HCT116 (cell line): ENCODE measurements at regions not wholly inside any gene's neighbourhood (a gene's known extent, or its start where the extent isn't known, plus 50 kb on each side); places are given as distances from the start of the nearest gene placed in this dataset.

ENCODE experiments used
- ATAC-seq: fragments of 200-7000 bp; cut with Tn5 transposase; 2 replicates; pipeline ENCODE4 v1.9.1; 2020; ENCODE audit warnings: mild to moderate bottlenecking, moderate library complexity
- BruUV-seq: library from RNA; stranded (reverse); fragments of 400-500 nt; replicated peaks from 2 replicates; lab custom pipeline; 2021; lab: Mats Ljungman, UMichigan
- CTCF ChIA-PET: fragments of 300-600 bp; sonication (Branson Sonifier 250); formaldehyde crosslinking; loops from one replicate; lab custom pipeline; 2021; ENCODE audit warnings: antibody characterized with exemption; lab: Charles Lee
- POLR2A ChIA-PET: fragments of 300-600, 350-600 bp; sonication (Branson Sonifier 250); formaldehyde crosslinking; loops from one replicate; lab custom pipeline; 2021; ENCODE audit warnings: antibody characterized with exemption; lab: Charles Lee
- RAD21 ChIA-PET, 2 experiments: fragments of 300-600 bp; sonication (Branson Sonifier 250); formaldehyde crosslinking; loops; one replicate each; lab custom pipeline; 2023; ENCODE audit warnings: low total read pairs in 2 of 2; ENCODE audit not compliant: uncharacterized antibody in 2 of 2, unreplicated experiment in 2 of 2, low non-redundant PET in 1 of 2; lab: Charles Lee
- DNase-seq: peaks from one replicate; pipeline ENCODE4 v3.0.0-alpha.2; 2010; ENCODE audit warnings: low read depth, low spot score
- H2AFZ ChIP-seq: fragments of 200-600 bp; shearing (Covaris generic), sonication (generic); 2 replicates; pipeline ENCODE4 v1.6.1; 2017; ENCODE audit warnings: low read depth, mixed run types, mixed read lengths, antibody characterized with exemption, low read length; ENCODE audit not compliant: poor library complexity, severe bottlenecking
- H3K27ac ChIP-seq: 2 replicates; pipeline ENCODE4 v1.5.1; 2012; ENCODE audit warnings: low read depth, low read length
- H3K27me3 ChIP-seq: fragments of 200-600 bp; sonication (generic); 2 replicates; pipeline ENCODE4 v1.6.1; 2016; ENCODE audit warnings: mixed run types, low read length, mixed read lengths; ENCODE audit not compliant: insufficient read depth
- H3K36me3 ChIP-seq, 2 experiments: fragments of 200-500 bp in 1 of 2; fragments of 200-600 bp in 1 of 2; sonication (Bioruptor generic) in 1 of 2; sonication (generic) in 1 of 2; 2 replicates each; pipeline versions ENCODE4 v1.5.1 to v1.6.1; 2014 to 2016; ENCODE audit warnings: low read length in 2 of 2, inconsistent platforms in 1 of 2, mixed read lengths in 1 of 2, mixed run types in 1 of 2; ENCODE audit not compliant: insufficient read depth in 2 of 2, control insufficient read depth in 1 of 2
- H3K4me1 ChIP-seq, 2 experiments: fragments of 200-600 bp in 1 of 2; sonication (generic) in 1 of 2; 2 replicates each; pipeline versions ENCODE4 v1.5.1 to v1.6.1; 2012 to 2017; ENCODE audit warnings: low read length in 2 of 2, inconsistent platforms in 1 of 2, mild to moderate bottlenecking in 1 of 2, mixed read lengths in 1 of 2, mixed run types in 1 of 2, moderate library complexity in 1 of 2; ENCODE audit not compliant: insufficient read depth in 2 of 2, control insufficient read depth in 1 of 2
- H3K4me2 ChIP-seq: fragments of 200-600 bp; sonication (generic); 2 replicates; pipeline ENCODE4 v1.6.1; 2017; ENCODE audit warnings: mixed run types, low read length, mixed read lengths
- H3K4me3 ChIP-seq, 2 experiments: fragments of 200-600 bp in 1 of 2; sonication (generic) in 1 of 2; replicated peaks in 1 of 2; 2 replicates each; pipeline ENCODE4 v1.5.1; 2011 to 2016; ENCODE audit warnings: low read length in 2 of 2, control low read depth in 1 of 2, low read depth in 1 of 2, mild to moderate bottlenecking in 1 of 2, mixed read lengths in 1 of 2, mixed run types in 1 of 2
- H3K79me2 ChIP-seq: fragments of 200-600 bp; sonication (generic); 2 replicates; pipeline ENCODE4 v1.6.1; 2017; ENCODE audit warnings: mild to moderate bottlenecking, mixed run types, low read length, moderate library complexity, mixed read lengths; ENCODE audit not compliant: insufficient read depth
- H3K9ac ChIP-seq: fragments of 200-600 bp; sonication (generic); 2 replicates; pipeline ENCODE4 v1.6.1; 2016; ENCODE audit warnings: low read length, mixed read lengths
- H3K9me2 ChIP-seq: fragments of 200-600 bp; sonication (generic), shearing (Covaris generic); 2 replicates; pipeline ENCODE4 v1.6.1; 2017; ENCODE audit warnings: mixed run types, mild to moderate bottlenecking, moderate library complexity; ENCODE audit not compliant: insufficient read depth
- H3K9me3 ChIP-seq, 2 experiments: fragments of 200-500 bp in 1 of 2; fragments of 200-600 bp in 1 of 2; sonication (Bioruptor generic) in 1 of 2; sonication (generic) in 1 of 2; 2 replicates each; pipeline ENCODE4 v1.6.1; 2014 to 2017; ENCODE audit warnings: low read length in 2 of 2, mixed read lengths in 2 of 2, inconsistent platforms in 1 of 2, low read depth in 1 of 2, mild to moderate bottlenecking in 1 of 2, mixed run types in 1 of 2, moderate library complexity in 1 of 2; ENCODE audit not compliant: control insufficient read depth in 1 of 2, insufficient read depth in 1 of 2
- H4K20me1 ChIP-seq: fragments of 200-600 bp; sonication (generic), shearing (Covaris generic); 2 replicates; pipeline ENCODE4 v1.6.1; 2017; ENCODE audit warnings: mixed run types, mild to moderate bottlenecking, moderate library complexity; ENCODE audit not compliant: insufficient read depth
- CBX3 ChIP-seq: IDR thresholded peaks from 2 replicates; pipeline ENCODE4 v1.6.1; 2012; ENCODE audit warnings: low read depth
- ELF1 ChIP-seq: IDR thresholded peaks from 2 replicates; pipeline ENCODE4 v1.6.1; 2012; ENCODE audit warnings: low read depth, borderline replicate concordance
- MAX ChIP-seq: IDR thresholded peaks from 2 replicates; pipeline ENCODE4 v1.6.1; 2012
- REST ChIP-seq: IDR thresholded peaks from 2 replicates; pipeline ENCODE4 v1.6.1; 2012; ENCODE audit warnings: low read depth
- SIN3A ChIP-seq: IDR thresholded peaks from 2 replicates; pipeline ENCODE4 v1.6.1; 2012; ENCODE audit warnings: low read depth
- TCF7L2 ChIP-seq: IDR thresholded peaks from 2 replicates; pipeline ENCODE4 v1.7.0; 2011; ENCODE audit warnings: borderline replicate concordance, inconsistent platforms; ENCODE audit not compliant: insufficient read depth, insufficient read length; ENCODE audit errors: extremely low read depth
- YY1 ChIP-seq: IDR thresholded peaks from 2 replicates; pipeline ENCODE4 v1.6.1; 2011; ENCODE audit warnings: low read length, low read depth, moderate library complexity, mild to moderate bottlenecking; ENCODE audit not compliant: insufficient replicate concordance; ENCODE audit errors: extremely low read depth
- ZFX ChIP-seq: fragments of 450-650 bp; IDR thresholded peaks from 2 replicates; pipeline ENCODE4 v1.6.1; 2017
- intact Hi-C: fragments of 100-400 bp; cut with micrococcal nuclease; formaldehyde crosslinking; loops from 2 replicates; pipeline ENCODE4 v1.10.0; 2022

- no peaks in the 10 kb centered on the region for H3K4me1 ChIP-seq
- no peaks in the 10 kb centered on the region for H3K79me2 ChIP-seq
- ChIA-PET RAD21 (no interaction called here), CTCF (no interaction called here), POLR2A (no interaction called here)
- no peak overlapping the region for H3K9ac ChIP-seq
- H3K9me2 ChIP-seq = no peaks in the 10 kb centered on the region
- intact Hi-C loops = no loop called here
- H4K20me1 ChIP-seq = no peaks in the 10 kb centered on the region
- no peaks in the 10 kb centered on the region for H3K36me3 ChIP-seq
- no peaks in the 10 kb centered on the region for H3K9me3 ChIP-seq
- no TSS peak for BruUV-seq
- no peak overlapping the region for H3K4me3 ChIP-seq
- no peak overlapping the region for H3K4me2 ChIP-seq
- no peak for TF ChIP-seq TCF7L2
- TF ChIP-seq MAX = no peak
- no peak for TF ChIP-seq ZFX
- no peak for TF ChIP-seq CBX3
- TF ChIP-seq REST = no peak
- no peak for TF ChIP-seq YY1
- no peak for TF ChIP-seq SIN3A
- TF ChIP-seq ELF1 = no peak
- no peak overlapping the region for H2AFZ ChIP-seq
- H3K27me3 ChIP-seq = no peaks in the 10 kb centered on the region
- no peak overlapping the region for H3K27ac ChIP-seq
- no peak for DNase-seq
- no peak for ATAC-seq
These were observed 506.6 kb downstream of the DHX35 start for GRCh38 chr20:39468703-39469102.
